ENCODE measurements at regions not wholly inside any gene's neighbourhood (a gene's known extent, or its start where the extent isn't known, plus 50 kb on each side); places are given as distances from the start of the nearest gene placed in this dataset.

DNA sequence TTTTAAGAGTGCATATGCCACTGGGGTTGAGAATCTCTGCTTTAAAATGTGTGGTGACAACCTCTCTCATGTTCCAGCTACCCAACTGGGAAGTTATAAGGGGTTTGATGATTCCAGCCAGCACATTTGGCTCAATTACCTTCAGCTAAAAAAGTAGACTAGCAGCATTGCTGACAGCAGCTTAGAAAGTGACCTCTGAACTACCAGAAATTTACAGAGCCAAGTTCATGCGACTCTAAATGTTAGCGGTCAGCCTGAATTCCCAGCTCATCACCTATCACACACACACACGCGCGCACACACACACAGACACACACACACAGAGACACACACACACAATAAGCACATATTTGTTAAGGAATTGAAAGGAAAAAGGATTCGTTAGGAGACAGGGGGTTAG lies 377.5 kb downstream of the TMEM167A start:
- no peak for DNase-seq (ENCODE audit: low spot score)

DNA sequence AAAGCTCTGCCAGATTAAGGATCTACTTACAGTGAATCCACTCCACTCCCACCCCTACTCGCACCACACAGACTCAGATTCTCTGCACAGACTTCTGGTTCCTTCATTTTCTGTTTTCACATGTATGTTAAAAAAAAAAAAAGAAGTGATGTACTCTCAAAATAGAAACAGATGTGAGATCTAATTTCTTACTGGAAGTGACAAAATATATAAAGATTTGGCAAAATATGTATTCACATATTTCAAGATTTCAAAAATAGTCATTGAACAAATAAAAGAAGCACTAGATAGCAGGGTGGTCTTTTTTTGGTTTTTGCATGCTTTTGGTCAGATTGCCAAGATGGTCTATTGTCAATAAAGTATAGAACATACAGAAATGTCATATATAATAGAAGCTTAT lies 379.2 kb downstream of the TMEM167A start:
- DNase-seq (ENCODE audit: low spot score): no peak

DNA sequence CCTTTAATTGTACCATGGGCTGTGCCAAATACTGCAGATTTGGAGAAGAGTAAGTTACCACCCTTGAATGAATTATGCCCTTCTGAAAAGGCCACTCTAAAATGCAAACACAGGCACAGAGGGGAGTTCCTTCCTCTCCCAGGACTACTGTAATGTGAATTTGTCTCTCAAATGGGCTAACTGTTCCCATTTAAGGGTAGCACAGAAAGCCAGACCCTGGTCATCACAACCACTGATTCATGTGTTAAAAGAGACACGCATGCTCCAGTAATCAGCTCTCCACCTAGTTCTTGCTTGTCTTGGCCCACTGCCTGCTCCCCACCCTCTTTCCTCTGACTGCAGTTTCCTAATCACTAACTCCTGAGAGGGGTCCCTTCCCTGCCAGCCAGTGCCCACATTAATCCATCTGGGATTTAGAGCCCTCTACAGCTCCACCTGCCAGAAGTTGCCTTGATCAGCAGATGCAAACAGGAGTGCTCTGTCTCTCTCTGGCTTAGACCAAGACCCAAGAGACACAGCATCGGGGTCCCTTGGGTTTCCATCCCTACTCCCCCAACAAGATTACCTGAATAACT lies 382.4 kb downstream of the TMEM167A start:
- DNase-seq (ENCODE audit: low spot score): no peak

DNA sequence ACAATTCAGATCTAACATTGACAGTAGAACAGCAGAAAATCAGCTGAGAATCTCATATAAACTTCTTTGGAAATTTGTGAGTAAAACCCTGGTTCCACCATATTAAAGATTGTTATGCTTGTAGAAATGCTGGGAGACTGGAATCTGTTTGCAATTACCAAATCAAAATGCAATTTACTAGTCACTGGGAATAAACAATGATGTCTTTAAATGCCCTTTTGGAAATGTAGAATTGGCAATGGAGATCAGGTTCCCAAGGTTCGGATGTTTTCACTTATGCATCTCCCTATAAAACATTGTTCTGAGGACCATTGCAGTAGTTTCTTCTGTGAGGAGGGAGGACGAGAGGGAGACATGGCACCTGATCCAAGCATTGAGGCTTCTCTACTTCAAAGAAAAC lies 384.4 kb downstream of the TMEM167A start:
- DNase-seq (ENCODE audit: low spot score): no peak

DNA sequence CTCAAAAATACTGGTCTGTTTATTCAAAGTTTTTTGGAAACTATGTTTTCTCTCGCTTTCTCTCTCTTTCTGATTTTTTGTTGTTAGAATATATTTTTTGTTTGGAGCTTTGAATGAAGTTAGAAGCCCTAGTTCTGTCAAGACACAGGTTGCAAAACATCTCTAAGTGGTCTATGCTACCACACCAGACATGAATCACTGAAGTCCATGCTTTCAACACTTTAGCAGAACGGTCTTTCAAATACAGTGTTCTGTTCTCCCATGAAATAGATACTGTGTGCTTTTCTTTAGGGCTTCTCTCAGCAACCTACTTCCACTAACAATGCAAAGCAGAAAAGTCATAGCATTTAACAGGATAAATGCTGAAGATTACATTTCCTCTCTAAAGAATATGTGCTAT lies 392.5 kb downstream of the TMEM167A start:
- no peak for DNase-seq (ENCODE audit: low spot score)

DNA sequence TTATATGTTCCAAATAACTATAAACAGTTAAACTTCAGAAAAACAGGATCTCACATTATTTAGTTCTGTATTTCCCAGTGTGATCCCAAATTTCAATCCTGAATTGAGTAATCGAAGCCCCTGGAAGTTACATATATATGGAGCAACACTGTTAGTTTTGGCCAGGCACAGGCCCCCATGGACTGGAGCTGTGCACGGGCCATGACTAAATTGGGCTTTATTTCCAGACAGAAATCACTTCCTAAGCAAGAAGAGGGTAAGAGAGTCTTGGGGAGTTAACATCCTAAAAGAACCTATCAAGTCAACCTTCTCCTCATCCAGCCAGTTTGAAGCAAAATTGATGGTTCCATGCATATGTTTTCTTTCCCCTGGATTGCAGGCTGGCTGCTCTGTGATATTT lies 393.0 kb downstream of the TMEM167A start:
- DNase-seq (ENCODE audit: low spot score): no peak

DNA sequence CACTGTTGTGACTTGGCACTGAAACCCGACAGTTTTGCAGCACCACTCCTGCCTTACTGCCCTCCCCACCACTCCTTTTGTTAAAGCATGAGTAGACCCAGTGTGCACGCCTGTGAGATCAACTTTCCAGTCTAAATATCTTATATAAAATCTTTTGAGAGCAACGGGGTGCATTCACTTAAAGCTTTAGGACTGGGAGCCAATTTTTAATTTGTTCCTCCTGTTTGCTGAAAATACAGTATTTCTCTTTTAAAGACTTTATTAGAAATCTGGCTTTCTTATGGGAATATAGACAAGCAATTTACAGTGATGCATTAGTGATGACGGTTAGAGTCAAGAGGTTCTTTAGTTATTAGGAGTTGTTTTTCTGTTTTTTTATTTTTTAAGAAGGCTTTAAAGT lies 397.5 kb downstream of the TMEM167A start:
- DNase-seq (ENCODE audit: low spot score): no peak

DNA sequence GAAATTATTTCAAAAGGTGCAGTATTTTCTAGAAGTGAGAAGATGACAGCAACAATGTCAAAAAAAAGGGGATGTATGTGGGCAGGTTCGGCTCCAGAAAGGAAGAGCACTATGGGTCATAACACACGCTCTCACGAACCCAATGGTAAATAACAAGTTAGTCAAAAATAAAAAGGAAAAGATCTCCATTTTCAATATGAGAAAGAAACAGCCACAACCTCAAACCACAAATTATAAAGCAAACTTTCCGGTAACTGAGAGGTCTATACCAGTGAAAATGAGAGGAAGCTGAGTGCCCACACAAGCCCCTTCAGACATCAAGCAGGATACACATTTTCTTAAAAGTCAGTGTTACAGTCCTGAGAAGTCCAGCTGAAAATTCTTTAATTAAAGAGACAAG lies 398.5 kb upstream of the RPS23 start:
- no peak for DNase-seq (ENCODE audit: low spot score)

DNA sequence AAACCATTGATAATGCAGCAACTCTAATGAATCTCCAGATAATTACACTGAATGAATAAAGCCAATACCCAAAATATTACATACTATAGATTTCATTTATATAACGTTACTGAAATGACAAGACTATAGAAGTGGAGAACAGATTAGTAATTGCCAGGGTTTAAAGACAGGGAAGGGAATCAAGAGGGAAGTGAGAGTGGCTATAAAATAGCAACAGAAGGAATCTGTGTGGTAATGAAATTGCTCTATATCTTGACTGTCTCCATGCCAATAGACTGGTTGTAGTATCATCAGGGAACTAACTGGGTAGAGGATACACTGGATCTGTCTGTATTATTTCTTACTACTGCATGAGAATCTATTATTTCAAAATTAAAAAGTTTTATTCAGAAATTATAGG lies 396.5 kb upstream of the RPS23 start:
- DNase-seq (ENCODE audit: low spot score): no peak

DNA sequence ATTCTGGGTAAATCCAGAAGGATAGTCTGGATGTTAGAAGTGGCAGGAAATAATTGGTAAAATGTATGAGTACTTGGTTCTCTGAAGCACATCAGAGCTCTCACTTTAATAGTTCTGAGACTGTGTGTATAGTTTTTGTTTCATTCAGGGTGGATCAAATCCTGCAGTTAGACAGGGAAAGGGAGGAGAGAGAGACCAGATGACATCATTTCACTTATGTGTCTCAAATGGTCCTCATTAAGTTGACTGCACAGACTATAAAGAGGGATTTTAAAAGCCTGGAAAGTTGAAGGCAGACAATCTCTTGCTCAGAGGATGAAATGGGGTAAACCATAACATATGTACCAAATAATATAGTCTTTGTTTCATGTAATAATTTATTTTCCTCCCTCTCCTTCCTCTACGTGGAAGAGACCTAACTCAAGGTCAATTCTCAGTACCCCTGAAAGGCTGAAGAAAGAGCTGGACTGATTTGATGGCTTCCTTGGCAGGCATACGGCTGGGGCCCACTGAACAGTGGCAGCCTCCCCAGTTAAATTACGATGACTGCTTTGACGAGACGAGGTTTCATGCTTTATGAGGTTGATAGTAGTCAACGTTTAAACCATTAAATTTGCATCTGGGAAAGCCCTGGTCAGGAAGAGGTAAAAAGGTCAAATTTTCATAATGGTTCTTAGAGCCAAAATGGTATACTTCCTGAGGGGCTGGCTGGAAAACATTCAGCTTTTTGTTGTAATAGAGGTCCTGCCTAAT lies 395.1 kb upstream of the RPS23 start:
- DNase-seq (ENCODE audit: low spot score): no peak

DNA sequence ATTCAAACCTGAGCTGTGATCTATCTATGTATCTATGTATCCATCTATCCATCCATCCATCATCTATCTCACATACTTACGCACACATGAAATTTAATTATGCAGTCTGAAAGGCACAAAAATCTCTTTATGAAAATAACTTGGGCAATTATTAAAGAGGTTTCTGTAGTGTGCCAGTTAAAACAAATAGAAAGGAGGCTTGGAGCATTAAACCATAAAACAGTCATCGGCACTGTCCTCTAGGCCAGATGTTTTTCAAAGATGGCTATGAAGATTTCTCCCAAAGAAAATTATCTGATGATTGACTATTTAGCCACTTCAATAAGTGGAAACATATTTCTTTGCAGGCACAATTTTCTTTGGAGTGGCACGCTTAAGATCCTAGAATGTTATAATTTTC lies 392.5 kb upstream of the RPS23 start:
- DNase-seq (ENCODE audit: low spot score): no peak

DNA sequence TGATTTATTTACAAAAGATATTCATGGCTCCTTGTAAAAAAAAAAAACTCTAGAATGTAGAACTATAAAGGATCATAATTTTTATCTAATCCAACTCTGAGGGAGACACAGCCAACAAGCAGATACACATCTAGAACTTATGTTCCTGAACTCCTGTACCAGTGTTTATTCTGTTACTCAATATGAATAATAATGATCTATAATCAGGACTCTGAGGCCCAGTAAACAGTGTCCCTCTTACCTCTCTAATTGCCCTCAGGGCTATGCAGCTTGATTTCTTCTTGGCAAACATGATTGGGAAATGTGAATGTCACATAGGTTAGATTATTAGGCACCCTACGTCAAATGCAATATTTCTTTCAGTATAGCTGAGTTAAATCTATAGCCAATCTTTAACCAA lies 391.6 kb upstream of the RPS23 start:
- DNase-seq (ENCODE audit: low spot score): no peak

DNA sequence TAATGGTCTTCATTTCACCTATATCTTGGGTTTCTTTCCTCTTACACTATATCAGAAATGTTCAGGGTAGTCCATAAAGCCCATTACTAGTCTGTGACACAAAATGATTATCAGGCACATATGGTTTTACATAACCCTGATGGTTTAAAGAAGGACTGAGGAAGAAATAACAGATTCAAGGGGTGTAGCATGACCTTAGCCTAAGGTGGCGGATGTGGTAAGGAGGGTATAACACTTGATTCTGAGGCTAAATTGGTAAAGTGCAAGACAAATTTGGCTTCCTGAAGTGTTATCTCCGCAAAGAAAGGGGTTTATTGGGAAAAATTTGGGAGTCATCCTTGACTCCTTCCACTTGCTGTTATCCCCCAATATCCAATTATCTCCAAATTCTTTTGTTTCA lies 388.2 kb upstream of the RPS23 start:
- no peak for DNase-seq (ENCODE audit: low spot score)

DNA sequence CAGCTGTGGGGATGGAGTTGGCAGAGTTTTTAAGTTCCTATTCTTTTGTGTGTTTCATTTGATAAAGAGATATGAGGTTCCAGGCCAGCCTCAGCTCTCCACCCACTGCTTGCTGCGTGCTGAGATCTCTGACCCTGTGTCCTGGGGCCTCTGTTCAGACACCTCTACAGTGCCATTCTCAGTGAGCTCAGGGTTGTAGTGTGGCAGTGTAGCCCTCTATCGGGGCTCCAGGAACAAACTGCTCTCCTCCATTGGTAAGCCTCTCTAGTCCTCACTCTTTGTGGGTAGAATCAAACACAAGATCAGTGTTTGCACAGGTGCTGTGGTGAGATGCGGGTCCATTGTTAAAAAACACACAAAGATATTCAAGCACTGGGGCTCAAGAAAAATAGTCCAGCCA lies 386.6 kb upstream of the RPS23 start:
- DNase-seq (ENCODE audit: low spot score): no peak

DNA sequence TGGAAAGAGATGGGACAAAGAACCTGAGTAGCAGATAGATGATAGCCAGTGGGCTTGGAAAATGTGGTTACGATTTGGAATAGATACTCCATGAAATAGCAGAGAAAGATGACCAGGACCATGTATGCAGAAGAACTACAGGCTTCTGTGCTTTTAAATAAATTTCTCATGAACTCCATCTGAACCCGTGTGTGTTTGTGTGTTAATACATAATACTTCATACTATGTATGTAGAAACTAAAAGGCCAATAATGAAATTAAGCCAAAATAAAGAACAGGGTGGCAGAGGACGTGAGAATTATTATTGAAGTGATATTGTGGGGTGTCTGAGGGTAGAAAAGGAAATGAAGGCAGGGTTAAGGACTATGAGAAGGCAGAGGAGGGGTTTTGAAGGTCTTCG lies 385.1 kb upstream of the RPS23 start:
- no peak for DNase-seq (ENCODE audit: low spot score)

DNA sequence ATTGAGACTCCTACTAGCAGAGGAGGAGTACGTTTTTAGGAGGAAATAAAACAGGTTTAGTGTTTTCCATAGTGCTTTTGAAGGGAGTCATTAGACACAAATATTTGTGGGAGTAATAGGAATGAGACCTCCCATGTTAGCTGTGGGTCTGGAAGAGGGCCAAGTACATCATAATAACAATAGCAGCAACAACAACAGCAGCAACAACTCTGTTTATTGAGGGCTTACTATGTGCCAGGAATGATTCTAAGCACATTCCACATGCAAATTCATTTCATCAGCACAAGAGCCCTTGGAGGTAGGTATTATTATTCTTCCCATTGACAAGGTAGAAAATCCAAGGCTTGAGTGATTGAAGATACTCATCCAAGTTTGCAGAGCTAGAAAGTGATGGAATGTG lies 384.2 kb upstream of the RPS23 start:
- no peak for DNase-seq (ENCODE audit: low spot score)

DNA sequence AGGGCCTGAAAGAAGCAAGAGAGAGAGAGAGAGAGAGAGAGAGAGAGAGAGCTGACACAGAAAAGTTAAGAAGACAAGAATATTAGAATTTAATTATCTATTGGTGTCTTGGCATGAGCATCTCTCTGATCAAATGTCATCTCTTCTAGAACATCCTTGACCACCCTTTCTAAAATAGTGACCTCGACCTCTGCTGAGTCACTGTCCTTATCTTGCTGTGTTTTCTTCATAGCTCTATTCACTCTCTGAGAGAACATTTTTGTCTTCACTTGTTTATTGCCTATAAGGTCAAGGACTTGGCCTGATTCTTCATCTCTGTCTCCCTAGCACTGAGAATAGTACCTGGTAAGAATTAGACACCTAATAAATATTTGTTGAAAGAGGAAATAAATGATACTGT lies 383.8 kb upstream of the RPS23 start:
- no peak for DNase-seq (ENCODE audit: low spot score)

DNA sequence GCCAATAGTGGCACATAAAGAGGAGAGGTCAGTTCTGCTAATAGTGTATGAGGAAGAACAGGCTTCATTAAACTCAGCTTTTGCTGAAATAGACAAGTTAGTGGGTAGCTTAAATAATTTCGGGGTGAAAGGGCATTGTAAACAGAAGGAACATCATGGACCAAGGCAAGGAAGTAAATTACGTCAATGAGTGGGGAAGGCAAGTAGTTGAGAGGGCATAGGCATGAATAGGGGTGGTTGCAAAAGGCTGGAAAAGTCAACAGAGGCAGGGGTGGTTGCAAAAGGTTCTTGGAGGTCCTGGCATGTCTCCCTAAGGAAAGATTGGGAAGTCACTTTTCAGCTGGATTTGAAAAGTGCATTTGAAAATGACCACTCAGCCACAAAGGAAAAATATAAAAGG lies 383.3 kb upstream of the RPS23 start:
- no peak for DNase-seq (ENCODE audit: low spot score)

DNA sequence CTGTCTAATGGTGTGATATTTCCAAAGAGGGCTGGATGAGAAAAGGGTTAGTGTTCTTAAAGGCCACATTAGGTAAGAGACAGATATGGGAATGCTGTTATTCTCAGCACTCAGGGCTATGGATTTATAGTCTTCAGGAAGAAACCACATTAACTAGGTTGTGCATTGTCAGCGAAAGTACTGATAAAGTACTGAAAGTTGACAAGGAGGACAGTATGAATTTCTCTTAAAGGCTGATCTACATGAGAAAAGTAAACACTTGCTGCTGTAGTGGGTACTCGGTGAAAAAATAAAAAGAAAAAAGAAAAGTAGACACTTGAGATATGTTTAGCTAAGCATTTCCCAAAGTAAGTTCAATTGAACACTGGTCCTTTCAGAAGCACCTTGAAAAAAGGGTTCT lies 381.0 kb upstream of the RPS23 start:
- DNase-seq (ENCODE audit: low spot score): no peak

DNA sequence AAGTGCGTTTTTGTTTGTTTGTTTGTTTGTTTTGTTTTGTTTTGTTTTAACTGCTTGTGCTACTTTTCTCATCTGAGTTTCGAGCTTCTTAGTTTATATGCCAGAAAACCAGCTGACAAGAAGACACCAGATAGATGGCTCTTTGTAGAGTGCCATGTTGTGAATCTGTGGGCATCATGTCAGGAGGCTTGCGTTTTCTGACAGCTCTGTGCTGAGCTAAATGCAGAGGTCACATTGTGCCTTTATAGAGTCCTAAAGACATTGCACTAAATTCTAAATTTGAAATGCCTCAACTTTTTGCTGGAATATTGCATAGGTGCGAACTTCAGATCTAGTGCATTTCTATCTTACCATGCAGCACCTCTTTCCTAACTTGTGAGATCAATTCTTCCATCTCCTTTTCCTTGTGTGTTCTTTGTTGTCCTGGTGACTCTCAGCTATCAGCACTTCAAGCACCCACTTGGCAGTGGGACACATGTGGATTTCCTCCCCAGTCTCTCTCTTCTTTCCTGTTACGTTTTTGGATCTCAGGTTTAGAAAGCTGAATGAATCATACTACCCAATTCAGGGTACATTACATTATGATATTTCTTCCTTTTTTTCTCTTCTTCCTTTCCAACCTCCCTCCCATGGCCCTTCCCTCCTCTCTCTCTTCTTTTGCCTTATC lies 379.0 kb upstream of the RPS23 start:
- DNase-seq (ENCODE audit: low spot score): no peak

DNA sequence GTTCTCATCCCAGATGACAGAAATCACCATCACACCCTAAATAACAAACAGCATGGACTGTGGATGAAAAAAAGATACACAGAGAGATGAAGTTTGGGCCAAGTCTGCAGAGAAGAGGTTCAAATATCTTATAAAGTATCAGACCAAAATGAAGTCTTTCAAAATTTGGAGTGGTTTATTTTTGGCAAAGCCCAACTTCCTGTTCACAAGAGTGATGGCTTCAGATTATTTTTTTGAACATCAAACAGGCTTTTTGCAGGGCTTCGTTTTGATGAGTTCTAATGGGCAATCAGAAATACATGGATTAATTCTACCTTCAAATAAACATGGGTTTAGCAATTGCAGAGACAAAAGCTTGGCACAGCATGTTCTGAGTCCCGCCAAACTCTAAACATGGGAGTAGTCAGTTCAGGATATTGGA lies 378.2 kb upstream of the RPS23 start:
- no peak for DNase-seq (ENCODE audit: low spot score)

DNA sequence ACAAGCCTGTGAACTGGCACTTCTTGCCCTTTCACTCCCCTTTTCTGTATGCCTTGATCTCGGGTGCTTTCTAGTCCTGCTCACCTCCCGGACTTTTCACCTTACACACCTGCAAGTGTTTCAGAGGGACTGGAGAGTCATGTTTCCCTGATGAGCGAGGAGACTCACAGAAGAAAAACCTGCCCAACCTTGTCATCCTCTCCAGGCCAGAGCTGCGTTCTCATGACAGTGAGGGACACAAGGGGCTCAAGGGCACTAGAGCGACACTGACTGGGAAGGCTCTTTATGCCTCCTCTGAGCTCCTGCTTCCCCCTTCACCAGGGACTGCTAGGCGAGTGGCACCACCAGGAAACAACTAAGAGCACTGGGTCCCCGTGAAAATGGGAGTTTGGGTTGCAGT lies 376.9 kb upstream of the RPS23 start:
- no peak for DNase-seq (ENCODE audit: low spot score)

DNA sequence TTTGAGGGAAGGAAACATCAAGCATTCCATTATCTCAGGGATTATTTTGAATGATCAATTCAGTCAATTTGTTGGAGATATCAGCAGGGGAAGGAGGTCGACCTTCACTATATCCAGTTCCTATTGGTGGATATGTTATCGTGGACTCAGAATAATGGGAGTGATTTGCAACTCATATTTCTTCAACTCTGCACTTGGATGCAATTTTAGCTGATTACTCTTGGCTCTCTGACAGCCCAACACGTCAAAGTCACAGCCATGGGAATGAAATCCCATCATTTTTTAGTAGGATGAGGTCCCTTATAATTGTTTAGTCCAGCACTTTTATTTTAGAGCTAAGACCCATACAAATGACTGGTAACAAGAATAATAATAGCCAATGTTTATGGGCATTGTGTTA lies 371.8 kb upstream of the RPS23 start:
- no peak for DNase-seq (ENCODE audit: low spot score)

DNA sequence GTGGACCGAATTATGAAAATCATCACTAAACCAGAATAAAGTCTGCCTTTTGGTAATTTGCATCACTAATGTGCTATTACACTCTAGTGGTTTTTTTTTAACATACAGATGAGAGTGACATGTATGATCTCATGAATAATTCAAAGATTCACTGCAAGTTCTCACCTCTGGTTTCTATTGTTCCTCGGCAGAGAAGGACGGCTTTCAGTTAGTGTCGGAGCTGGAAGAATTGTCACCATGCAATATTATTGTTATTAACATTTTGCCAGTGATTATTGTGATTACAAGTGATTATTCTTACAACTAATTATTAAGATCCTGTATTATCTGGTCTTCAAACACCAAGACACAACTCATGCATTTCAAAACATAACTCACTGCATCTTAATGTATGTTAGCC lies 366.6 kb upstream of the RPS23 start:
- no peak for DNase-seq (ENCODE audit: low spot score)

Measured in LoVo (cell line).